Uterus (tissue), 3 donors: ENCODE measurements at regions not wholly inside any gene's neighbourhood (a gene's known extent, or its start where the extent isn't known, plus 50 kb on each side); places are given as distances from the start of the nearest gene placed in this dataset.

Experiments
- DNase-seq, 2 donors: peaks; one replicate each; pipeline ENCODE4 v3.0.0-alpha.2; 2019 to 2020
- H3K27ac ChIP-seq, 2 donors: fragments of 200-600 bp; sonication (generic); 1 replicate in 1 of 2; 2 replicates in 1 of 2; pipeline ENCODE4 v1.5.1; 2016 to 2018
- H3K27me3 ChIP-seq, 2 donors: fragments of 200-600 bp; sonication (generic); one replicate each; pipeline ENCODE4 v1.5.1; 2018 to 2019; ENCODE audit warnings: control low read depth in 1 of 2
- H3K36me3 ChIP-seq, 2 donors: fragments of 200-600 bp; sonication (generic); one replicate each; pipeline ENCODE4 v1.5.1; 2019; ENCODE audit warnings: control low read depth in 1 of 2
- H3K4me1 ChIP-seq, 2 donors: fragments of 200-600 bp; sonication (generic); one replicate each; pipeline ENCODE4 v1.5.1; 2018 to 2019; ENCODE audit warnings: control low read depth in 1 of 2
- H3K4me3 ChIP-seq, 2 donors: fragments of 200-600 bp; sonication (generic); 1 replicate in 1 of 2; 2 replicates in 1 of 2; pipeline ENCODE4 v1.5.1; 2018 to 2019; ENCODE audit warnings: mild to moderate bottlenecking in 1 of 2
- H3K9me3 ChIP-seq, 2 donors: fragments of 200-600 bp; sonication (generic); one replicate each; pipeline ENCODE4 v1.5.1; 2019; ENCODE audit warnings: control low read depth in 1 of 2
- CTCF ChIP-seq, 4 experiments: fragments of 200-600 bp in 2 of 4; fragments of 450-650 bp in 2 of 4; sonication (generic) in 2 of 4; IDR thresholded peaks; one replicate each; pipeline ENCODE4 v1.5.1; 2016 to 2019; ENCODE audit warnings: antibody characterized with exemption in 4 of 4, mild to moderate bottlenecking in 2 of 4, moderate library complexity in 1 of 4
- POLR2A ChIP-seq, 2 donors: fragments of 450-650 bp; IDR thresholded peaks; one replicate each; pipeline ENCODE4 v1.6.1; 2016; ENCODE audit warnings: antibody characterized with exemption in 2 of 2, mild to moderate bottlenecking in 1 of 2, moderate library complexity in 1 of 2
- intact Hi-C: fragments of 100-400 bp; cut with DNase I; formaldehyde crosslinking; loops from one replicate; pipeline ENCODE4 v1.15.1; 2023; ENCODE audit warnings: low total_unique reads
- donor health status: DM: yes; HTN: yes; CAD: no.

GRCh38 chr12:123038486-123038885 is 58.0 kb downstream of the ARL6IP4 start:
- no peak overlapping the region for H3K4me3 ChIP-seq
- DNase-seq: no peak

GRCh38 chr12:123037791-123038190 is 57.3 kb downstream of the ARL6IP4 start:
- Histone ChIP-seq H3K36me3 (no peaks in the 10 kb centered on the region), H3K27me3 (no peaks in the 10 kb centered on the region), H3K4me3 (no peak overlapping the region), H3K9me3 (no peaks in the 10 kb centered on the region), H3K27ac (no peak overlapping the region), H3K4me1 (no peaks in the 10 kb centered on the region)
- TF ChIP-seq CTCF (IDR thresholded peaks at IDR 0.05) (no peak), POLR2A (IDR thresholded peaks at IDR 0.05) (no peak)
- no peak for DNase-seq
- intact Hi-C loops: no loop called here

More at GRCh38 chr12:123038486-123038885, 58.0 kb downstream of the ARL6IP4 start:
- H3K4me1 ChIP-seq: no peaks in the 10 kb centered on the region
- intact Hi-C loops: no loop called here
- H3K27ac ChIP-seq: no peak overlapping the region
- TF ChIP-seq CTCF (IDR thresholded peaks at IDR 0.05) (no peak), POLR2A (IDR thresholded peaks at IDR 0.05) (no peak)
- no peaks in the 10 kb centered on the region for H3K36me3 ChIP-seq
- H3K27me3 ChIP-seq: no peaks in the 10 kb centered on the region
- H3K9me3 ChIP-seq: no peaks in the 10 kb centered on the region

- TF ChIP-seq POLR2A (IDR thresholded peaks at IDR 0.05) (no peak), CTCF (IDR thresholded peaks at IDR 0.05) (no peak)
- H3K4me1 ChIP-seq: no peaks in the 10 kb centered on the region
- no peaks in the 10 kb centered on the region for H3K9me3 ChIP-seq
- H3K4me3 ChIP-seq: no peak overlapping the region
- no peak for DNase-seq
- H3K36me3 ChIP-seq: no peaks in the 10 kb centered on the region
- no peak overlapping the region for H3K27ac ChIP-seq
- H3K27me3 ChIP-seq: no peaks in the 10 kb centered on the region
- intact Hi-C loops: no loop called here
Measured at GRCh38 chr12:123036466-123037285, 56.2 kb downstream of the ARL6IP4 start.

- no peak overlapping the region for H3K4me3 ChIP-seq
- H3K27me3 ChIP-seq: no peaks in the 10 kb centered on the region
- intact Hi-C loops: no loop called here
- H3K9me3 ChIP-seq: no peaks in the 10 kb centered on the region
- no peak for DNase-seq
- H3K27ac ChIP-seq: no peak overlapping the region
- TF ChIP-seq POLR2A (IDR thresholded peaks at IDR 0.05): no peak
- no peak for TF ChIP-seq CTCF (IDR thresholded peaks at IDR 0.05)
- no peaks in the 10 kb centered on the region for H3K4me1 ChIP-seq
- H3K36me3 ChIP-seq: no peaks in the 10 kb centered on the region
Measured at GRCh38 chr12:123035841-123036240, 55.4 kb downstream of the ARL6IP4 start.

- Histone ChIP-seq H3K4me3 (no peak overlapping the region), H3K36me3 (no peaks in the 10 kb centered on the region), H3K4me1 (no peaks in the 10 kb centered on the region), H3K27ac (no peak overlapping the region), H3K27me3 (no peaks in the 10 kb centered on the region), H3K9me3 (no peaks in the 10 kb centered on the region)
- intact Hi-C loops: no loop called here
- TF ChIP-seq CTCF (IDR thresholded peaks at IDR 0.05) (no peak), POLR2A (IDR thresholded peaks at IDR 0.05) (no peak)
- no peak for DNase-seq
Measured at GRCh38 chr12:123034865-123035264, 54.4 kb downstream of the ARL6IP4 start.
